Neural progenitor cell (in vitro differentiated cells): ENCODE measurements at regions not wholly inside any gene's neighbourhood (a gene's known extent, or its start where the extent isn't known, plus 50 kb on each side); places are given as distances from the start of the nearest gene placed in this dataset.

ENCODE experiments used
- EZH2 ChIP-seq: fragments of 200-600 bp; sonication (generic); IDR thresholded peaks from 2 replicates; pipeline ENCODE4 v1.6.1; 2017; ENCODE audit warnings: antibody characterized with exemption, mild to moderate bottlenecking, moderate library complexity
- EZH2phosphoT487 ChIP-seq: fragments of 200-600 bp; sonication (generic); IDR thresholded peaks from 2 replicates; pipeline ENCODE4 v1.6.1; 2017; ENCODE audit warnings: antibody characterized with exemption
- TF ChIP-seq, protein P1 (sequence below): fragments of 200-600 bp; sonication (generic); IDR thresholded peaks from 2 replicates; pipeline ENCODE4 v1.5.1; 2017; ENCODE audit warnings: antibody characterized with exemption, mild to moderate bottlenecking

GRCh38 chr17:77570565-77570898 is 388.0 kb upstream of the TNRC6C start:
- TF ChIP-seq, protein P1, sequence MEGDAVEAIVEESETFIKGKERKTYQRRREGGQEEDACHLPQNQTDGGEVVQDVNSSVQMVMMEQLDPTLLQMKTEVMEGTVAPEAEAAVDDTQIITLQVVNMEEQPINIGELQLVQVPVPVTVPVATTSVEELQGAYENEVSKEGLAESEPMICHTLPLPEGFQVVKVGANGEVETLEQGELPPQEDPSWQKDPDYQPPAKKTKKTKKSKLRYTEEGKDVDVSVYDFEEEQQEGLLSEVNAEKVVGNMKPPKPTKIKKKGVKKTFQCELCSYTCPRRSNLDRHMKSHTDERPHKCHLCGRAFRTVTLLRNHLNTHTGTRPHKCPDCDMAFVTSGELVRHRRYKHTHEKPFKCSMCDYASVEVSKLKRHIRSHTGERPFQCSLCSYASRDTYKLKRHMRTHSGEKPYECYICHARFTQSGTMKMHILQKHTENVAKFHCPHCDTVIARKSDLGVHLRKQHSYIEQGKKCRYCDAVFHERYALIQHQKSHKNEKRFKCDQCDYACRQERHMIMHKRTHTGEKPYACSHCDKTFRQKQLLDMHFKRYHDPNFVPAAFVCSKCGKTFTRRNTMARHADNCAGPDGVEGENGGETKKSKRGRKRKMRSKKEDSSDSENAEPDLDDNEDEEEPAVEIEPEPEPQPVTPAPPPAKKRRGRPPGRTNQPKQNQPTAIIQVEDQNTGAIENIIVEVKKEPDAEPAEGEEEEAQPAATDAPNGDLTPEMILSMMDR, result no peak
- TF ChIP-seq EZH2, result no peak
- TF ChIP-seq EZH2phosphoT487, result no peak
